GM12878 (cell line): ENCODE measurements at regions not wholly inside any gene's neighbourhood (a gene's known extent, or its start where the extent isn't known, plus 50 kb on each side); places are given as distances from the start of the nearest gene placed in this dataset.

ENCODE experiments used
- ATAC-seq: fragments of 200-7000 bp; cut with Tn5 transposase; 3 replicates; pipeline ENCODE4 v1.9.1; 2020; ENCODE audit warnings: mild to moderate bottlenecking, moderate library complexity
- BruUV-seq: library from RNA; stranded (reverse); fragments of 400-500 nt; replicated peaks from 2 replicates; lab custom pipeline; 2021; lab: Mats Ljungman, UMichigan
- CTCF ChIA-PET: fragments of 300-600 bp; sonication (Branson Sonifier 250); formaldehyde crosslinking; extraction: SDS; loops from one replicate; lab custom pipeline; 2021; ENCODE audit warnings: inconsistent platforms; lab: Yijun Ruan, JAX
- POLR2A ChIA-PET: fragments of 350-600 bp; formaldehyde crosslinking; extraction: SDS; loops from one replicate; lab custom pipeline; 2021; ENCODE audit warnings: inconsistent platforms; lab: Charles Lee
- RAD21 ChIA-PET: fragments of 300-600 bp; sonication (Branson Sonifier 250); formaldehyde crosslinking; loops from one replicate; lab custom pipeline; 2023; ENCODE audit warnings: antibody characterized with exemption; ENCODE audit not compliant: unreplicated experiment; lab: Charles Lee
- SMC1A ChIA-PET: fragments of 300-600 bp; sonication (Branson Sonifier 250); formaldehyde crosslinking; loops from one replicate; lab custom pipeline; 2023; ENCODE audit not compliant: unreplicated experiment, uncharacterized antibody; lab: Charles Lee
- DNase-seq: peaks from one replicate; pipeline ENCODE4 v3.0.0-alpha.2; 2011; ENCODE audit warnings: low read depth, low spot score
- FAIRE-seq: peaks from 3 replicates; lab custom pipeline; 2011; peaks lifted over from hg19 to GRCh38; lab: Jason Lieb, UNC
- H2AFZ ChIP-seq: 2 replicates; pipeline ENCODE4 v1.6.0; 2011; ENCODE audit warnings: low read depth, low read length, control low read depth; ENCODE audit not compliant: control insufficient read depth
- H3K27ac ChIP-seq: 2 replicates; pipeline ENCODE4 v1.5.1; 2011; ENCODE audit warnings: control low read depth; ENCODE audit not compliant: control insufficient read depth, insufficient read depth
- H3K27me3 ChIP-seq, 2 experiments: replicated peaks in 1 of 2; 2 replicates each; pipeline versions ENCODE4 v1.6.0 to v1.6.1; 2011; ENCODE audit warnings: low read length in 1 of 2; ENCODE audit not compliant: control insufficient read depth in 2 of 2, insufficient read depth in 2 of 2
- H3K36me3 ChIP-seq, 2 experiments: 2 replicates each; pipeline ENCODE4 v1.5.1; 2011; ENCODE audit warnings: low read length in 1 of 2; ENCODE audit not compliant: control insufficient read depth in 2 of 2, insufficient read depth in 2 of 2
- H3K4me1 ChIP-seq: 2 replicates; pipeline ENCODE4 v1.6.1; 2011; ENCODE audit warnings: mild to moderate bottlenecking, low read length, moderate library complexity, mixed read lengths; ENCODE audit not compliant: control insufficient read depth, insufficient read depth
- H3K4me2 ChIP-seq: 2 replicates; pipeline ENCODE4 v1.6.0; 2011; ENCODE audit warnings: control low read depth; ENCODE audit not compliant: control insufficient read depth, insufficient read depth
- H3K4me3 ChIP-seq: fragments of 200-600 bp; sonication (generic); 2 replicates; pipeline ENCODE4 v1.5.1; 2016
- H3K79me2 ChIP-seq: 2 replicates; pipeline ENCODE4 v1.6.0; 2011; ENCODE audit warnings: low read length; ENCODE audit not compliant: control insufficient read depth, insufficient read depth
- H3K9ac ChIP-seq: 2 replicates; pipeline ENCODE4 v1.8.0; 2011; ENCODE audit warnings: low read length, control low read depth, mixed read lengths; ENCODE audit not compliant: control insufficient read depth, insufficient read depth
- H3K9me3 ChIP-seq: replicated peaks from 3 replicates; pipeline ENCODE4 v1.5.1; 2011; ENCODE audit warnings: mild to moderate bottlenecking, low read length; ENCODE audit not compliant: control insufficient read depth, insufficient read depth
- H4K20me1 ChIP-seq: 2 replicates; pipeline ENCODE4 v1.6.0; 2011; ENCODE audit not compliant: control insufficient read depth, insufficient read depth
- BACH1 ChIP-seq: fragments of 450-650 bp; IDR thresholded peaks from 2 replicates; pipeline ENCODE4 v1.6.1; 2017; ENCODE audit warnings: mild to moderate bottlenecking, borderline replicate concordance
- ETV6 ChIP-seq, 2 experiments: fragments of 450-650 bp in 1 of 2; IDR thresholded peaks in 1 of 2; conservative IDR thresholded peaks in 1 of 2; 2 replicates each; pipeline ENCODE4 v1.6.1; 2014; ENCODE audit warnings: antibody characterized with exemption in 1 of 2, borderline replicate concordance in 1 of 2, low read depth in 1 of 2, mild to moderate bottlenecking in 1 of 2, moderate library complexity in 1 of 2
- FOXK2 ChIP-seq: fragments of 450-650 bp; IDR thresholded peaks from 2 replicates; pipeline ENCODE4 v1.6.1; 2017; ENCODE audit warnings: mild to moderate bottlenecking, moderate library complexity
- MEF2B ChIP-seq: fragments of 450-650 bp; IDR thresholded peaks from 2 replicates; pipeline ENCODE4 v1.6.1; 2018; ENCODE audit warnings: mild to moderate bottlenecking, moderate library complexity; ENCODE audit not compliant: partially characterized antibody, poor library complexity, severe bottlenecking
- MYB ChIP-seq: fragments of 150-350 bp; IDR thresholded peaks from 2 replicates; pipeline ENCODE4 v1.6.1; 2014; ENCODE audit warnings: mild to moderate bottlenecking, low read depth, low read length, borderline replicate concordance
- NFIC ChIP-seq: IDR thresholded peaks from 2 replicates; pipeline ENCODE4 v1.6.1; 2012; ENCODE audit warnings: low read depth, mild to moderate bottlenecking, inconsistent platforms, low read length, moderate library complexity
- PBX3 ChIP-seq: IDR thresholded peaks from 2 replicates; pipeline ENCODE4 v1.6.1; 2011; ENCODE audit warnings: mild to moderate bottlenecking, low read depth, low read length, moderate library complexity; ENCODE audit not compliant: insufficient replicate concordance
- POLR2AphosphoS2 ChIP-seq: IDR thresholded peaks from 2 replicates; pipeline ENCODE4 v1.6.1; 2011; ENCODE audit warnings: low read depth, mild to moderate bottlenecking, low read length, improper control_type of control experiment, moderate library complexity
- RBBP5 ChIP-seq: fragments of 200-600 bp; sonication (generic); conservative IDR thresholded peaks from 2 replicates; pipeline ENCODE4 v1.6.1; 2016
- RFX5 ChIP-seq: IDR thresholded peaks from 2 replicates; pipeline ENCODE4 v1.6.1; 2011; ENCODE audit warnings: low read depth, low read length, improper control_type of control experiment
- SMC3 ChIP-seq: IDR thresholded peaks from 2 replicates; pipeline ENCODE4 v1.6.1; 2011; ENCODE audit warnings: low read length, improper control_type of control experiment, borderline replicate concordance
- SREBF1 ChIP-seq: IDR thresholded peaks from 2 replicates; pipeline ENCODE4 v1.6.1; 2012; ENCODE audit warnings: mild to moderate bottlenecking, low read length
- WRNIP1 ChIP-seq: IDR thresholded peaks from 2 replicates; pipeline ENCODE4 v1.6.1; 2011; ENCODE audit warnings: low read depth, low read length, improper control_type of control experiment, borderline replicate concordance
- YBX1 ChIP-seq: fragments of 450-650 bp; IDR thresholded peaks from 2 replicates; pipeline ENCODE4 v1.6.1; 2016; ENCODE audit warnings: antibody characterized with exemption
- WGBS: methylation state at CpG from one replicate; pipeline ENCODE4 v1.1.6; 2016; ENCODE audit warnings: low lambda C conversion rate; ENCODE audit not compliant: insufficient replicate concordance, insufficient coverage; ENCODE audit errors: missing lambda C conversion rate; 5-methylcytosine and 5-hydroxymethylcytosine counted together
- in situ Hi-C: fragments of 300-500 bp; cut with MboI; formaldehyde crosslinking; loops from 9 replicates; pipeline ENCODE4 v1.14.3; 2018; ENCODE audit warnings: mixed read lengths
- intact Hi-C: fragments of 100-400 bp; cut with micrococcal nuclease; formaldehyde crosslinking; loops from one replicate; pipeline ENCODE4 v1.14.2; 2022; ENCODE audit not compliant: unreplicated experiment
- TF ChIP-seq, protein P1 (sequence below): fragments of 450-650 bp; IDR thresholded peaks from 2 replicates; pipeline ENCODE4 v1.6.1; 2017; ENCODE audit warnings: low read depth, mild to moderate bottlenecking, moderate library complexity

DNA sequence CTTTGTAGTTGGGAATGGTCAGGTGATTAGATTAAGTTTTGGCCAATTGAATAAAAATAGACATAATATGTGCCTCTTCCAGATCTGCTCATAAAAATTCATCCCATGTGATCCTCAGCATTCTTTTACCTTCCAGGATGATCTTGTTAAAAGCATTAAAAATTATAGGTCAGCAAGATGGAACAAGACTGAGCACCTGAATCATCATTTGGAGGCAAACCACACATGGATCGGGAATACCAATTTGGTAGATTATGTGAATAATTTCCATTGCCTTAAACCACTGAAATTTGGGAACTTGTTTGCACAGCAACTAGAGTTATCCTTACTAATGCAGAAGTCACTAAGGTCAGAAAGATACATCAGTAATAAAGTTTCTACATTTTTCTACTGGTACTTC is 681.4 kb upstream of the ADGRL2 start:
- no TSS peak for BruUV-seq
- H2AFZ ChIP-seq, result no peak overlapping the region
- no peaks in the 10 kb centered on the region for H3K79me2 ChIP-seq
- in situ Hi-C loops, result no loop called here
- H3K9me3 ChIP-seq, result no peaks in the 10 kb centered on the region
- CTCF ChIA-PET, result no interaction called here
- H3K9ac ChIP-seq, result no peak overlapping the region
- no peak overlapping the region for H3K4me2 ChIP-seq
- H3K27ac ChIP-seq, result no peak overlapping the region
- no peaks in the 10 kb centered on the region for H3K27me3 ChIP-seq
- no peak for FAIRE-seq
- ATAC-seq, result no peak
- no peak for DNase-seq
- H3K4me3 ChIP-seq, result no peak overlapping the region
- RAD21 ChIA-PET, result no interaction called here
- no peaks in the 10 kb centered on the region; the same call in 1 of the 2 replicates for H4K20me1 ChIP-seq
- POLR2A ChIA-PET, result no interaction called here
- SMC1A ChIA-PET, result no interaction called here
- H3K36me3 ChIP-seq, result no peaks in the 10 kb centered on the region
- intact Hi-C loops, result no loop called here
- TF ChIP-seq NFIC, result no peak
- no peak for TF ChIP-seq SMC3
- no peak for TF ChIP-seq RFX5
- TF ChIP-seq YBX1, result no peak
- TF ChIP-seq SREBF1, result no peak
- TF ChIP-seq, all 136 proteins: peak for 0
- WGBS, result 9% methylated on average over 1 of the region's 1 CpG
- H3K4me1 ChIP-seq, result no peaks in the 10 kb centered on the region

DNA sequence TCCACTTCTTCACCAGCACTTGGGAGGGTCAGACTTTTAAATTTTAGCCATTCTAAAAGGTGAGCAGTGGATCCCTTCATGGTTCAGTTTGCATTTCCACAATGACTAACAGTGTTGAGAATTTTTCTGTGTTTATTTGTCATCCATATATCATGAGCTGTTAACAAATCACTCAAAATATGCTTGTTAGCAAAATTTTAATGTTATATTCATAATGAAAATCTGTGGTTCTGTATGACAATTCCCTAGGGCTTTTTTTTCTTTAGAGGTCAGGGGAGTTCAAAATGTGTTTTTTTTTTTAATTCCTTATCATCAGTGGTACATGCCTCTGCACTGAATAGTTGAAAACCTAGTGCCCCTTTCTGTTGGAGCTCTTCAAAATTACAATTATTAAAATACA is 682.2 kb upstream of the ADGRL2 start:
- Histone ChIP-seq H3K9me3 (no peaks in the 10 kb centered on the region), H3K27me3 (no peaks in the 10 kb centered on the region), H3K36me3 (no peaks in the 10 kb centered on the region), H4K20me1 (no peaks in the 10 kb centered on the region; the same call in 1 of the 2 replicates), H3K4me1 (no peaks in the 10 kb centered on the region), H3K79me2 (no peaks in the 10 kb centered on the region), H3K9ac (no peak overlapping the region), H3K27ac (no peak overlapping the region), H3K4me3 (no peak overlapping the region), H3K4me2 (no peak overlapping the region), H2AFZ (no peak overlapping the region)
- RAD21 ChIA-PET, result no interaction called here
- CTCF ChIA-PET, result no interaction called here
- FAIRE-seq (no peak), DNase-seq (no peak), ATAC-seq (no peak)
- BruUV-seq, result no TSS peak
- POLR2A ChIA-PET, result no interaction called here
- intact Hi-C loops (no loop called here), in situ Hi-C loops (no loop called here)
- SMC1A ChIA-PET, result interaction anchor here (0.9 kb wide), 1 partner anchor 15 kb away, joined by 4 read pairs; no protein-coding TSS in a partner anchor
- TF ChIP-seq BACH1 (no peak), ETV6 (conservative IDR thresholded peaks at IDR 0.05 in 1 of 2, IDR thresholded peaks at IDR 0.05 in 1 of 2; ENCODE audit: borderline replicate concordance in 1 of 2, low read depth in 1 of 2) (no peak), FOXK2 (no peak), POLR2AphosphoS2 (no peak), MYB (no peak), MEF2B (no peak), PBX3 (no peak), WRNIP1 (no peak), RBBP5 (no peak), SMC3 (no peak)
- TF ChIP-seq, protein P1, sequence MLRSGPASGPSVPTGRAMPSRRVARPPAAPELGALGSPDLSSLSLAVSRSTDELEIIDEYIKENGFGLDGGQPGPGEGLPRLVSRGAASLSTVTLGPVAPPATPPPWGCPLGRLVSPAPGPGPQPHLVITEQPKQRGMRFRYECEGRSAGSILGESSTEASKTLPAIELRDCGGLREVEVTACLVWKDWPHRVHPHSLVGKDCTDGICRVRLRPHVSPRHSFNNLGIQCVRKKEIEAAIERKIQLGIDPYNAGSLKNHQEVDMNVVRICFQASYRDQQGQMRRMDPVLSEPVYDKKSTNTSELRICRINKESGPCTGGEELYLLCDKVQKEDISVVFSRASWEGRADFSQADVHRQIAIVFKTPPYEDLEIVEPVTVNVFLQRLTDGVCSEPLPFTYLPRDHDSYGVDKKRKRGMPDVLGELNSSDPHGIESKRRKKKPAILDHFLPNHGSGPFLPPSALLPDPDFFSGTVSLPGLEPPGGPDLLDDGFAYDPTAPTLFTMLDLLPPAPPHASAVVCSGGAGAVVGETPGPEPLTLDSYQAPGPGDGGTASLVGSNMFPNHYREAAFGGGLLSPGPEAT, result no peak
